Chondrocyte (in vitro differentiated cells): ENCODE measurements at regions not wholly inside any gene's neighbourhood (a gene's known extent, or its start where the extent isn't known, plus 50 kb on each side); places are given as distances from the start of the nearest gene placed in this dataset.

Source experiments
- DNase-seq: peaks from one replicate; pipeline ENCODE4 v3.0.0; 2021; ENCODE audit warnings: mixed read lengths, low spot score
- H3K27ac Mint-ChIP-seq: one replicate; pipeline ENCODE4 v1.8.0; 2021; ENCODE audit warnings: mild to moderate bottlenecking, moderate library complexity, mixed read lengths; ENCODE audit not compliant: unreplicated experiment
- H3K27me3 Mint-ChIP-seq: 2 replicates; pipeline ENCODE4 v1.8.0; 2021; ENCODE audit warnings: low read depth, mixed read lengths
- H3K36me3 Mint-ChIP-seq: 2 replicates; pipeline ENCODE4 v1.8.0; 2021; ENCODE audit warnings: low read depth, mixed read lengths
- H3K4me1 Mint-ChIP-seq: 2 replicates; pipeline ENCODE4 v1.8.0; 2021; ENCODE audit warnings: low read depth, mild to moderate bottlenecking, mixed read lengths
- H3K4me3 Mint-ChIP-seq: one replicate; pipeline ENCODE4 v1.8.0; 2021; ENCODE audit warnings: mild to moderate bottlenecking, moderate library complexity, mixed read lengths; ENCODE audit not compliant: unreplicated experiment
- H3K9me3 Mint-ChIP-seq: 2 replicates; pipeline ENCODE4 v1.8.0; 2021; ENCODE audit warnings: low read depth, mixed read lengths
- CTCF ChIP-seq: fragments of 200-600 bp; sonication (generic); IDR thresholded peaks from 2 replicates; pipeline ENCODE4 v1.5.0; 2021; ENCODE audit warnings: antibody characterized with exemption, mild to moderate bottlenecking, moderate library complexity

- peaks cover 1% of the 10 kb centered on the region for H3K36me3 Mint-ChIP-seq
- no peaks in the 10 kb centered on the region for H3K27me3 Mint-ChIP-seq
- no peak overlapping the region for H3K4me3 Mint-ChIP-seq
- no peak overlapping the region for H3K27ac Mint-ChIP-seq
- TF ChIP-seq CTCF: no peak
- H3K9me3 Mint-ChIP-seq: peaks cover 21% of the 10 kb centered on the region
- H3K4me1 Mint-ChIP-seq: peaks cover 31% of the 10 kb centered on the region
- no peak for DNase-seq
These were observed 51.7 kb upstream of the SSBP2 start for GRCh38 chr5:81802625-81803024.

GRCh38 chr5:81802020-81802419 lies 51.1 kb upstream of the SSBP2 start:
- Mint-ChIP-seq H3K4me3 (no peak overlapping the region), H3K27me3 (no peaks in the 10 kb centered on the region), H3K4me1 (peaks cover 31% of the 10 kb centered on the region), H3K36me3 (peaks cover 1% of the 10 kb centered on the region), H3K27ac (no peak overlapping the region), H3K9me3 (peaks cover 15% of the 10 kb centered on the region)
- no peak for TF ChIP-seq CTCF
- DNase-seq: no peak

GRCh38 chr5:81800797-81801196 lies 49.9 kb upstream of the SSBP2 start:
- Mint-ChIP-seq H3K27ac (peak overlapping the region; percentile 75), H3K36me3 (no peaks in the 10 kb centered on the region)
- no peak for TF ChIP-seq CTCF

More at GRCh38 chr5:81800797-81801196, 49.9 kb upstream of the SSBP2 start:
- Mint-ChIP-seq H3K9me3 (peaks cover 3% of the 10 kb centered on the region), H3K4me3 (no peak overlapping the region), H3K4me1 (peaks cover 35% of the 10 kb centered on the region), H3K27me3 (no peaks in the 10 kb centered on the region)
- DNase-seq: no peak
